ENCODE measurements at regions not wholly inside any gene's neighbourhood (a gene's known extent, or its start where the extent isn't known, plus 50 kb on each side); places are given as distances from the start of the nearest gene placed in this dataset.

- Mint-ChIP-seq H3K36me3 (ENCODE audit: low read depth, unreplicated experiment) (no peaks in the 10 kb centered on the region), H3K27ac (ENCODE audit: unreplicated experiment) (no peak overlapping the region), H3K4me3 (ENCODE audit: unreplicated experiment) (no peak overlapping the region), H3K9me3 (ENCODE audit: unreplicated experiment) (no peaks in the 10 kb centered on the region), H3K27me3 (ENCODE audit: unreplicated experiment) (no peaks in the 10 kb centered on the region), H3K4me1 (ENCODE audit: unreplicated experiment) (no peaks in the 10 kb centered on the region)
- no peak for DNase-seq (ENCODE audit: low spot score)
- no peak for TF ChIP-seq CTCF (IDR thresholded peaks at IDR 0.05; ENCODE audit: unreplicated experiment)
Observed at GRCh38 chr13:37187105-37187504, 81.6 kb upstream of the CSNK1A1L start.

- Mint-ChIP-seq H3K36me3 (ENCODE audit: low read depth, unreplicated experiment) (no peaks in the 10 kb centered on the region), H3K9me3 (ENCODE audit: unreplicated experiment) (no peaks in the 10 kb centered on the region), H3K4me1 (ENCODE audit: unreplicated experiment) (no peaks in the 10 kb centered on the region), H3K27me3 (ENCODE audit: unreplicated experiment) (no peaks in the 10 kb centered on the region), H3K27ac (ENCODE audit: unreplicated experiment) (no peak overlapping the region), H3K4me3 (ENCODE audit: unreplicated experiment) (no peak overlapping the region)
- no peak for TF ChIP-seq CTCF (IDR thresholded peaks at IDR 0.05; ENCODE audit: unreplicated experiment)
- no peak for DNase-seq (ENCODE audit: low spot score)
Observed at GRCh38 chr13:37181620-37182019, 76.2 kb upstream of the CSNK1A1L start.

GRCh38 chr13:37179645-37180044 is 74.2 kb upstream of the CSNK1A1L start:
- no peaks in the 10 kb centered on the region for H3K27me3 Mint-ChIP-seq (ENCODE audit: unreplicated experiment)
- no peaks in the 10 kb centered on the region for H3K4me1 Mint-ChIP-seq (ENCODE audit: unreplicated experiment)
- TF ChIP-seq CTCF (IDR thresholded peaks at IDR 0.05; ENCODE audit: unreplicated experiment), result no peak
- no peaks in the 10 kb centered on the region for H3K9me3 Mint-ChIP-seq (ENCODE audit: unreplicated experiment)
- H3K27ac Mint-ChIP-seq (ENCODE audit: unreplicated experiment), result no peak overlapping the region
- no peak for DNase-seq (ENCODE audit: low spot score)
- H3K36me3 Mint-ChIP-seq (ENCODE audit: low read depth, unreplicated experiment), result no peaks in the 10 kb centered on the region
- no peak overlapping the region for H3K4me3 Mint-ChIP-seq (ENCODE audit: unreplicated experiment)

- Mint-ChIP-seq H3K36me3 (ENCODE audit: low read depth, unreplicated experiment) (no peaks in the 10 kb centered on the region), H3K4me1 (ENCODE audit: unreplicated experiment) (no peaks in the 10 kb centered on the region), H3K4me3 (ENCODE audit: unreplicated experiment) (no peak overlapping the region), H3K27ac (ENCODE audit: unreplicated experiment) (no peak overlapping the region), H3K27me3 (ENCODE audit: unreplicated experiment) (no peaks in the 10 kb centered on the region), H3K9me3 (ENCODE audit: unreplicated experiment) (no peaks in the 10 kb centered on the region)
- DNase-seq (ENCODE audit: low spot score), result no peak
- TF ChIP-seq CTCF (IDR thresholded peaks at IDR 0.05; ENCODE audit: unreplicated experiment), result no peak
Observed at GRCh38 chr13:37177125-37177524, 71.7 kb upstream of the CSNK1A1L start.

- Mint-ChIP-seq H3K27me3 (ENCODE audit: unreplicated experiment) (no peaks in the 10 kb centered on the region), H3K9me3 (ENCODE audit: unreplicated experiment) (no peaks in the 10 kb centered on the region), H3K4me3 (ENCODE audit: unreplicated experiment) (no peak overlapping the region)
Observed at GRCh38 chr13:37175996-37176395, 70.5 kb upstream of the CSNK1A1L start.

More at GRCh38 chr13:37175996-37176395, 70.5 kb upstream of the CSNK1A1L start:
- TF ChIP-seq CTCF (IDR thresholded peaks at IDR 0.05; ENCODE audit: unreplicated experiment), result no peak
- Mint-ChIP-seq H3K27ac (ENCODE audit: unreplicated experiment) (no peak overlapping the region), H3K4me1 (ENCODE audit: unreplicated experiment) (no peaks in the 10 kb centered on the region), H3K36me3 (ENCODE audit: low read depth, unreplicated experiment) (no peaks in the 10 kb centered on the region)
- no peak for DNase-seq (ENCODE audit: low spot score)

Measured in endothelial cell (in vitro differentiated cells).